GM04503 (cell line): ENCODE measurements at regions not wholly inside any gene's neighbourhood (a gene's known extent, or its start where the extent isn't known, plus 50 kb on each side); places are given as distances from the start of the nearest gene placed in this dataset.
"Not testable (repeated sequence)": the region's sequence is repeated elsewhere in the genome, so short reads cannot be mapped to it uniquely, and the experiment has no call there.

ENCODE experiments used
- DNase-seq: peaks from one replicate; pipeline ENCODE4 v3.0.0-alpha.2; 2012; ENCODE audit warnings: low read depth

- no peak for DNase-seq
Observed at GRCh38 chr15:81939604-81940440, 106.0 kb downstream of the MEX3B start.

- no peak for DNase-seq
Observed at GRCh38 chr15:81937189-81937588, 108.6 kb downstream of the MEX3B start.

GRCh38 chr15:81930582-81931369, 115.0 kb downstream of the MEX3B start:
- no peak for DNase-seq

- no peak for DNase-seq
Observed at GRCh38 chr15:81929557-81929956, 116.3 kb downstream of the MEX3B start.

- no peak for DNase-seq
Observed at GRCh38 chr15:81926981-81927380, 118.8 kb downstream of the MEX3B start.

- no peak for DNase-seq
Observed at GRCh38 chr15:81924729-81925128, 121.1 kb downstream of the MEX3B start.

- no peak for DNase-seq
Observed at GRCh38 chr15:81923561-81924350, 122.1 kb downstream of the MEX3B start.

- DNase-seq, result no peak
Observed at GRCh38 chr15:81922143-81922542, 123.7 kb downstream of the MEX3B start.

GRCh38 chr15:81921163-81921562, 124.7 kb downstream of the MEX3B start:
- no peak for DNase-seq

GRCh38 chr15:81918767-81919166, 127.1 kb downstream of the MEX3B start:
- not testable (repeated sequence) for DNase-seq

- no peak for DNase-seq
Observed at GRCh38 chr15:81916451-81916850, 129.4 kb downstream of the MEX3B start.

GRCh38 chr15:81915990-81916389, 129.8 kb downstream of the MEX3B start:
- DNase-seq, result no peak

GRCh38 chr15:81914734-81915256, 131.0 kb downstream of the MEX3B start:
- no peak for DNase-seq

- DNase-seq, result no peak
Observed at GRCh38 chr15:81914333-81914732, 131.5 kb downstream of the MEX3B start.

- no peak for DNase-seq
Observed at GRCh38 chr15:81911022-81911971, 134.5 kb downstream of the MEX3B start.

GRCh38 chr15:81910355-81911021, 135.3 kb downstream of the MEX3B start:
- no peak for DNase-seq

GRCh38 chr15:81909011-81909358, 136.8 kb downstream of the MEX3B start:
- no peak for DNase-seq

GRCh38 chr15:81908111-81908510, 137.7 kb downstream of the MEX3B start:
- no peak for DNase-seq

- no peak for DNase-seq
Observed at GRCh38 chr15:81907521-81907920, 138.3 kb downstream of the MEX3B start.

- DNase-seq, result no peak
Observed at GRCh38 chr15:81905889-81906288, 139.9 kb downstream of the MEX3B start.

- no peak for DNase-seq
Observed at GRCh38 chr15:81901319-81901718, 144.5 kb downstream of the MEX3B start.
